Upper lobe of left lung (tissue), 6 donors: ENCODE measurements at regions not wholly inside any gene's neighbourhood (a gene's known extent, or its start where the extent isn't known, plus 50 kb on each side); places are given as distances from the start of the nearest gene placed in this dataset.

Source experiments
- ATAC-seq, 2 donors: fragments of 200-7000 bp; cut with Tn5 transposase; one replicate each; pipeline ENCODE4 v1.9.1; 2022; ENCODE audit warnings: mild to moderate bottlenecking in 2 of 2, moderate library complexity in 2 of 2; ENCODE audit not compliant: low FRiP score in 2 of 2
- DNase-seq, 2 donors: peaks; one replicate each; pipeline ENCODE4 v3.0.0-alpha.2; 2019 to 2020
- H3K27ac ChIP-seq, 4 donors: fragments of 200-600 bp; sonication (generic); one replicate each; pipeline ENCODE4 v1.5.1; 2016 to 2019
- H3K27me3 ChIP-seq, 4 donors: fragments of 200-600 bp; sonication (generic); one replicate each; pipeline ENCODE4 v1.5.1; 2017 to 2019
- H3K36me3 ChIP-seq, 4 donors: fragments of 200-600 bp; sonication (generic); one replicate each; pipeline ENCODE4 v1.5.1; 2016 to 2019
- H3K4me1 ChIP-seq, 4 donors: fragments of 200-600 bp; sonication (generic); one replicate each; pipeline ENCODE4 v1.5.1; 2018 to 2019
- H3K4me3 ChIP-seq, 4 donors: fragments of 200-600 bp; sonication (generic); one replicate each; pipeline ENCODE4 v1.5.1; 2017 to 2019; ENCODE audit warnings: mild to moderate bottlenecking in 2 of 4, moderate library complexity in 1 of 4
- H3K9me3 ChIP-seq, 4 donors: fragments of 200-600 bp; sonication (generic); one replicate each; pipeline ENCODE4 v1.5.1; 2018 to 2019
- EP300 ChIP-seq, 4 donors: sonication (generic); formaldehyde crosslinking; IDR thresholded peaks; one replicate each; pipeline ENCODE4 v1.5.1; 2017; ENCODE audit warnings: antibody characterized with exemption in 4 of 4, control low read depth in 2 of 4
- POLR2A ChIP-seq, 4 donors: fragments of 450-650 bp; IDR thresholded peaks; one replicate each; pipeline ENCODE4 v1.5.1; 2016 to 2017; ENCODE audit warnings: antibody characterized with exemption in 4 of 4, mild to moderate bottlenecking in 2 of 4
- POLR2AphosphoS5 ChIP-seq, 2 donors: sonication (generic); formaldehyde crosslinking; IDR thresholded peaks; one replicate each; pipeline ENCODE4 v1.5.1; 2017; ENCODE audit warnings: antibody characterized with exemption in 2 of 2
- WGBS, 2 donors: methylation state at CpG; one replicate each; pipeline ENCODE4 v1.1.5; 2017 to 2018; 5-methylcytosine and 5-hydroxymethylcytosine counted together
- TF ChIP-seq, protein P1 (sequence below), 6 experiments: fragments of 450-650 bp in 4 of 6; fragments of 200-600 bp in 2 of 6; sonication (generic) in 2 of 6; IDR thresholded peaks; one replicate each; pipeline ENCODE4 v1.5.1; 2016 to 2019; ENCODE audit warnings: antibody characterized with exemption in 6 of 6
- donor health status: DM: no; HTN: no; CAD: no; lungs with moderate emphysema.
- donor health status: DM: no; HTN: yes; CAD: no; lungs with severe emphysema.

DNA sequence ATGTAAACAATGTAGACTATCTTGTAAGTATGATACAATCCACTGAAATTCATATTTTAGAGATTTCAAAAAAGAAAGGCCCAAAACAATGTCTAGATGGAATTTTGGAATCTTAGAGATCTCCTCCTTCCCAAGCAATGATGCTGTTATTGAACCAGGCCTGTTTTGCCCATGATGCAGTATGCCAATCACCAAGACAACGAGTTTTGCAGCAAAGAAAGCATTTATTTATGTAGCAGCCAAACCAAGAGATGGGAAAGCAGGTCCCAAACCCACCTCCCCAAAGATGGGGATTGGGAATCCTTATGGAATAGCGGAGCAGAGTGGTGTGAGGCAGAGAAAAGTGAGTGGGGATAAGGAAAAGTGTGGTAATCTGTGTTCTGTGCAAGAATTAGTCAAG, 197.8 kb upstream of the NT5E start:
- ATAC-seq (no peak), DNase-seq (no peak)
- Histone ChIP-seq H3K36me3 (no peaks in the 10 kb centered on the region), H3K4me3 (no peak overlapping the region), H3K27ac (no peak overlapping the region), H3K9me3 (peaks cover 0 to 8% (median 0%) of the 10 kb centered on the region in 4 donors), H3K4me1 (no peaks in the 10 kb centered on the region), H3K27me3 (no peaks in the 10 kb centered on the region)
- 68% methylated on average over 2 of the region's 2 CpGs for WGBS, 2 donors
- TF ChIP-seq, protein P1, sequence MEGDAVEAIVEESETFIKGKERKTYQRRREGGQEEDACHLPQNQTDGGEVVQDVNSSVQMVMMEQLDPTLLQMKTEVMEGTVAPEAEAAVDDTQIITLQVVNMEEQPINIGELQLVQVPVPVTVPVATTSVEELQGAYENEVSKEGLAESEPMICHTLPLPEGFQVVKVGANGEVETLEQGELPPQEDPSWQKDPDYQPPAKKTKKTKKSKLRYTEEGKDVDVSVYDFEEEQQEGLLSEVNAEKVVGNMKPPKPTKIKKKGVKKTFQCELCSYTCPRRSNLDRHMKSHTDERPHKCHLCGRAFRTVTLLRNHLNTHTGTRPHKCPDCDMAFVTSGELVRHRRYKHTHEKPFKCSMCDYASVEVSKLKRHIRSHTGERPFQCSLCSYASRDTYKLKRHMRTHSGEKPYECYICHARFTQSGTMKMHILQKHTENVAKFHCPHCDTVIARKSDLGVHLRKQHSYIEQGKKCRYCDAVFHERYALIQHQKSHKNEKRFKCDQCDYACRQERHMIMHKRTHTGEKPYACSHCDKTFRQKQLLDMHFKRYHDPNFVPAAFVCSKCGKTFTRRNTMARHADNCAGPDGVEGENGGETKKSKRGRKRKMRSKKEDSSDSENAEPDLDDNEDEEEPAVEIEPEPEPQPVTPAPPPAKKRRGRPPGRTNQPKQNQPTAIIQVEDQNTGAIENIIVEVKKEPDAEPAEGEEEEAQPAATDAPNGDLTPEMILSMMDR (IDR thresholded peaks at IDR 0.05): no peak
- TF ChIP-seq EP300 (IDR thresholded peaks at IDR 0.05) (no peak), POLR2A (IDR thresholded peaks at IDR 0.05) (no peak), POLR2AphosphoS5 (IDR thresholded peaks at IDR 0.05) (no peak)

DNA sequence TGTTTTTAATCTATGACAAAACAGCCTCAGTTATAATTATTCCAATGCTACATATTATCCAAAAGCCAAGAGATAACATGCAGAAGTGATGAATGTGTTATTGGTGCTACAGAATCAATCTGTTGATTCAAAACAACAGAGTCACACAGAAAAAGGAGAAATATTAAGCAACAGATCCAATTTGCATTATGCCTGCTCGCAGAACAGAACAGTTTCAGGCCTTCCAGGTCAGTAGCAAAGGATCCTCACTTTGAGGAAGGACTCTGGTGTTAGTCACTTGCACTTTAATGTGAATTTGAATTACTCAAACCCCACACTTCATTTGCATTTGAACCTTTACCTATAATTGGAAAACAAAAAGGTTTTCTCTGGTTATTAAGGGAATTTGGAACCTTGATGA, 198.6 kb upstream of the NT5E start:
- WGBS, 2 donors: 50 to 56% methylated on average over 1 of the region's 1 CpG

DNA sequence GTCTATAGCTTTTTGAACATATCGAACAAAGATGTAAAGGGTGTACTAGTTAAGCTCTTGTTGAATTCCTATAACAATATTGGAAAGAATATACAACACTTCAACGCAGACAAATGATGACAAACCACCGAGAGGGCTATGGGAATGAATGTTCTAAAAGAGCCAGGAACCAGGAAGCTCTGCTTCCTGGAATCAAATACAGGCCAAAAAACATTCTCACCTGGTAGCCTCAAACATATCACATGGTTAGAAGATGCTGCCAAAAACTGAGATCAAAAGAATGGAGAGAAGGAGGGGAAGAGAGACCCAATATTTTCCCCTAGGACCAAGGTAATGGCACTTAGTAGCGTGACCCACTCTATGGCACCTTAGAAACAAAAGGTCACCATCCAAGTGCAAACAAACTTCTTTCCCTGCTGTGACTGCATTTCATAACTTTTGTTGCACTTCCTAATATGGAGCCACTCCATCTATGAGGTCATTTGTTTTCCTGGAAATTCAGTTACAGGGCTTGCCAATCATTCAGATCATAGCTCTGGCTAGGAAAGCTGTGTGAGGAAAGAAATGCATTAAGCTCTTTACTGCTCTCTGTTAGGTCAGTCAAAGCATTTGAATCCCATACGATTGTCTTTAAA, 199.2 kb upstream of the NT5E start:
- no peaks in the 10 kb centered on the region for H3K27me3 ChIP-seq
- H3K4me1 ChIP-seq: no peaks in the 10 kb centered on the region
- no peaks in the 10 kb centered on the region for H3K36me3 ChIP-seq
- DNase-seq (no peak), ATAC-seq (peak in 1 of 2 donors; percentile 60)
- H3K4me3 ChIP-seq: no peak overlapping the region
- H3K9me3 ChIP-seq: peaks cover 0 to 8% (median 0%) of the 10 kb centered on the region in 4 donors
- WGBS, 2 donors: 61 to 69% methylated on average over 5 of the region's 5 CpGs
- TF ChIP-seq, protein P1 (IDR thresholded peaks at IDR 0.05): no peak
- no peak for TF ChIP-seq POLR2AphosphoS5 (IDR thresholded peaks at IDR 0.05)
- TF ChIP-seq EP300 (IDR thresholded peaks at IDR 0.05): no peak
- no peak for TF ChIP-seq POLR2A (IDR thresholded peaks at IDR 0.05)
- no peak overlapping the region for H3K27ac ChIP-seq

More for the DNA sequence above, 198.6 kb upstream of the NT5E start:
- DNase-seq (no peak), ATAC-seq (no peak)
- Histone ChIP-seq H3K27me3 (no peaks in the 10 kb centered on the region), H3K4me1 (no peaks in the 10 kb centered on the region), H3K36me3 (no peaks in the 10 kb centered on the region), H3K4me3 (no peak overlapping the region), H3K9me3 (peaks cover 0 to 8% (median 0%) of the 10 kb centered on the region in 4 donors), H3K27ac (no peak overlapping the region)
- TF ChIP-seq EP300 (IDR thresholded peaks at IDR 0.05) (no peak), POLR2AphosphoS5 (IDR thresholded peaks at IDR 0.05) (no peak), POLR2A (IDR thresholded peaks at IDR 0.05) (no peak)
- TF ChIP-seq, protein P1 (IDR thresholded peaks at IDR 0.05): no peak

DNA sequence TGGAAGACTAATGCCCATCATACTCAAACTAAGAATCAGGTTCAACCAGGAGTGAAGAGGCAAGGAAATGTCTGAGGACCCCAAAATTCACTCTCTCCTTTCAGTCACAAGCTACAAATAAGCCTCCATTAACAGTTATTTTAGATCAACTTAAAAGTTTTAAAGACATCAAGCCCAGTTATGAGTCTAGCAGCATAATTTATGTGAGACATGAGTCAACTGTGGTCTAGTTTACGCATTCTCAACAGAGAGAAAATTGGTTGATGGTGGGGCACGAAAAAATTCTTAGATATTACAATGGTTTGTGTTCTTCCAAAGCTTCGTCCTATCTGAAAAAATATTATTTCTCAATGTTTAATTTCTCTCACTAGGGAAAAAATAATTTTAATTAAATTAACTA, 204.9 kb upstream of the NT5E start:
- 80% methylated on average over 3 of the region's 3 CpGs for WGBS, 2 donors
- Histone ChIP-seq H3K4me1 (no peaks in the 10 kb centered on the region), H3K27ac (no peak overlapping the region), H3K36me3 (no peaks in the 10 kb centered on the region), H3K9me3 (no peaks in the 10 kb centered on the region), H3K4me3 (no peak overlapping the region), H3K27me3 (no peaks in the 10 kb centered on the region)
- no peak for DNase-seq
- no peak for ATAC-seq
- TF ChIP-seq EP300 (IDR thresholded peaks at IDR 0.05): no peak
- TF ChIP-seq, protein P1 (IDR thresholded peaks at IDR 0.05): no peak
- TF ChIP-seq POLR2A (IDR thresholded peaks at IDR 0.05): no peak
- TF ChIP-seq POLR2AphosphoS5 (IDR thresholded peaks at IDR 0.05): no peak

DNA sequence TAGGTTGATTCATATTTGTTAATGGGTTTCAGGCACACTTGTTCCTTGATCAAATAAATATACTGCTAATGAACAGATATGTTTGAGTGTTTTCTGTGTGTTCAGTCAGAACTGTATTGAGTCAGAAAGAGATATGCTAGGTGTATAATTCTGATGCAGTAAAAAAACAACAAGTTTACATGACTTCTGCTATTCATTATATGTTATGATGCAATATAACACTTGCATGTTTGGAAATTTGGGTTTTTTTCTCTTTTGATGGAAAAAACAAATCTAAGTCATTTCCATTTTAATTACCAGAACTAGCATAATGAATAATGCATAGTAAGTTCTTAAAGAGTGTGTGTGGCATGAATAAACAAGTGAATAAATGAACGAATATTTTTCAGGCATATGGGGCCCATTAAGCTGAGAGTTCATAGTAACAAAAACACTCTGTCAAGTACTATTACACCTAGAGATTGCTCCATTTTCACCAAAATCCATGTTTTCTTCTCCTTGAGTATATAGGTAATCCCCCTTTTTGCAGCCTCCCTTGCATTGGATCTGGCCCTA, 208.3 kb upstream of the NT5E start:
- H3K4me1 ChIP-seq: no peaks in the 10 kb centered on the region
- ATAC-seq: no peak
- no peak overlapping the region for H3K27ac ChIP-seq
- no peaks in the 10 kb centered on the region for H3K36me3 ChIP-seq
- WGBS, 2 donors: 83 to 86% methylated on average over 1 of the region's 1 CpG
- TF ChIP-seq, protein P1 (IDR thresholded peaks at IDR 0.05): no peak
- TF ChIP-seq POLR2A (IDR thresholded peaks at IDR 0.05): no peak
- TF ChIP-seq EP300 (IDR thresholded peaks at IDR 0.05): no peak
- no peak for TF ChIP-seq POLR2AphosphoS5 (IDR thresholded peaks at IDR 0.05)
- no peak for DNase-seq
- no peaks in the 10 kb centered on the region for H3K9me3 ChIP-seq
- no peaks in the 10 kb centered on the region for H3K27me3 ChIP-seq
- no peak overlapping the region for H3K4me3 ChIP-seq
